Type B pancreatic cell (in vitro differentiated cells): ENCODE measurements at regions not wholly inside any gene's neighbourhood (a gene's known extent, or its start where the extent isn't known, plus 50 kb on each side); places are given as distances from the start of the nearest gene placed in this dataset.

Experiments
- DNase-seq: peaks from one replicate; pipeline ENCODE4 v3.0.0; 2021; ENCODE audit warnings: mixed read lengths; ENCODE audit not compliant: unreplicated experiment; ENCODE audit errors: extremely low spot score
- H3K27ac Mint-ChIP-seq: 2 replicates; pipeline ENCODE4 v1.8.0; 2021; ENCODE audit warnings: mild to moderate bottlenecking, mixed read lengths
- H3K27me3 Mint-ChIP-seq: 2 replicates; pipeline ENCODE4 v1.8.0; 2021; ENCODE audit warnings: mixed read lengths
- H3K36me3 Mint-ChIP-seq: 2 replicates; pipeline ENCODE4 v1.8.0; 2021; ENCODE audit warnings: mixed read lengths
- H3K4me1 Mint-ChIP-seq: one replicate; pipeline ENCODE4 v1.8.0; 2021; ENCODE audit warnings: mixed read lengths; ENCODE audit not compliant: unreplicated experiment
- H3K4me3 Mint-ChIP-seq: 2 replicates; pipeline ENCODE4 v1.8.0; 2021; ENCODE audit warnings: mild to moderate bottlenecking, mixed read lengths
- H3K9me3 Mint-ChIP-seq: 2 replicates; pipeline ENCODE4 v1.8.0; 2021; ENCODE audit warnings: mixed read lengths
- TF ChIP-seq, protein P1 (sequence below): fragments of 200-600 bp; sonication (generic); conservative IDR thresholded peaks from 2 replicates; pipeline ENCODE4 v1.5.0; 2021; ENCODE audit warnings: antibody characterized with exemption, mild to moderate bottlenecking

DNA sequence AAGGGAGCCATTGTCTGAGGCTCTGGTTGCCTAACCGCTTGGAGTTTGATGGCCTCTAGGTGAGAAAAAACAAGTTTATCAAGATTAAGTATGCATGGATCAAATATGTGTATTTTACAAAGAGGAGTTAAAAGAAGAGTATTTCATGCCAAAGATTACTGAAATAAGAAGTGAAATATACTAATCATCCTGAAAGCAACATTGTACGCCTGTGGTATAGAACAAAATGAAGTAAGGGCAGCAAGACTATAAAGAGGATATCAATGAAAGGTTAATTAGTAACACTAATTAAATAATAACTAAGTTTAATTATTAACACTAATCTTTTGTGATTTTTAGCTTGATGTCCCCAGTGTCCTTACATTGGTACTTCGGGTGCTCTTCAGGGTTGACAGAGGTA lies 276.7 kb downstream of the CALCRL start:
- Mint-ChIP-seq H3K27me3 (no peaks in the 10 kb centered on the region), H3K27ac (no peak overlapping the region), H3K9me3 (no peaks in the 10 kb centered on the region), H3K4me1 (no peaks in the 10 kb centered on the region), H3K4me3 (no peak overlapping the region), H3K36me3 (no peaks in the 10 kb centered on the region)
- no peak for DNase-seq
- TF ChIP-seq, protein P1, sequence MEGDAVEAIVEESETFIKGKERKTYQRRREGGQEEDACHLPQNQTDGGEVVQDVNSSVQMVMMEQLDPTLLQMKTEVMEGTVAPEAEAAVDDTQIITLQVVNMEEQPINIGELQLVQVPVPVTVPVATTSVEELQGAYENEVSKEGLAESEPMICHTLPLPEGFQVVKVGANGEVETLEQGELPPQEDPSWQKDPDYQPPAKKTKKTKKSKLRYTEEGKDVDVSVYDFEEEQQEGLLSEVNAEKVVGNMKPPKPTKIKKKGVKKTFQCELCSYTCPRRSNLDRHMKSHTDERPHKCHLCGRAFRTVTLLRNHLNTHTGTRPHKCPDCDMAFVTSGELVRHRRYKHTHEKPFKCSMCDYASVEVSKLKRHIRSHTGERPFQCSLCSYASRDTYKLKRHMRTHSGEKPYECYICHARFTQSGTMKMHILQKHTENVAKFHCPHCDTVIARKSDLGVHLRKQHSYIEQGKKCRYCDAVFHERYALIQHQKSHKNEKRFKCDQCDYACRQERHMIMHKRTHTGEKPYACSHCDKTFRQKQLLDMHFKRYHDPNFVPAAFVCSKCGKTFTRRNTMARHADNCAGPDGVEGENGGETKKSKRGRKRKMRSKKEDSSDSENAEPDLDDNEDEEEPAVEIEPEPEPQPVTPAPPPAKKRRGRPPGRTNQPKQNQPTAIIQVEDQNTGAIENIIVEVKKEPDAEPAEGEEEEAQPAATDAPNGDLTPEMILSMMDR, result no peak

DNA sequence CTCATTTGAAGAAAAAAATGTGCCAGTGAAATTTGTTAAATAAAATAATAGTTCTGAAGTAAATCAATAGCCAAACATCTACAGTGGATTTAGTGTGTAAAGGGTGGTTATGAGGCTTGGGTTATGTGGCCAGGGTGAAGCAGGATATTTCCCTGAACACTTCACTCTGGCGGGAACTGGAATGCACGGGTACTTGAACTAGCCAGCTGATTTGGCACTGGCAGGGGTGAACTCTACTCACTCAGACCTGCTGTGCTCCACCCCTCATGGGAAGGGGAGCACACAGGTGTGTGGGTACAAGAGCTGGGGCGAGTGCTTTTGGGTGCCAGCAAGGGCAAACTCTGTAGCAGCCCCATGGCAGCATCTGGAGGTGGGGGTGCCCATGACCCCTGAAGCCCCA lies 278.2 kb downstream of the CALCRL start:
- Mint-ChIP-seq H3K4me3 (no peak overlapping the region), H3K9me3 (no peaks in the 10 kb centered on the region), H3K4me1 (no peaks in the 10 kb centered on the region), H3K27me3 (no peaks in the 10 kb centered on the region), H3K36me3 (no peaks in the 10 kb centered on the region), H3K27ac (no peak overlapping the region)
- DNase-seq, result no peak
- TF ChIP-seq, protein P1, result no peak

DNA sequence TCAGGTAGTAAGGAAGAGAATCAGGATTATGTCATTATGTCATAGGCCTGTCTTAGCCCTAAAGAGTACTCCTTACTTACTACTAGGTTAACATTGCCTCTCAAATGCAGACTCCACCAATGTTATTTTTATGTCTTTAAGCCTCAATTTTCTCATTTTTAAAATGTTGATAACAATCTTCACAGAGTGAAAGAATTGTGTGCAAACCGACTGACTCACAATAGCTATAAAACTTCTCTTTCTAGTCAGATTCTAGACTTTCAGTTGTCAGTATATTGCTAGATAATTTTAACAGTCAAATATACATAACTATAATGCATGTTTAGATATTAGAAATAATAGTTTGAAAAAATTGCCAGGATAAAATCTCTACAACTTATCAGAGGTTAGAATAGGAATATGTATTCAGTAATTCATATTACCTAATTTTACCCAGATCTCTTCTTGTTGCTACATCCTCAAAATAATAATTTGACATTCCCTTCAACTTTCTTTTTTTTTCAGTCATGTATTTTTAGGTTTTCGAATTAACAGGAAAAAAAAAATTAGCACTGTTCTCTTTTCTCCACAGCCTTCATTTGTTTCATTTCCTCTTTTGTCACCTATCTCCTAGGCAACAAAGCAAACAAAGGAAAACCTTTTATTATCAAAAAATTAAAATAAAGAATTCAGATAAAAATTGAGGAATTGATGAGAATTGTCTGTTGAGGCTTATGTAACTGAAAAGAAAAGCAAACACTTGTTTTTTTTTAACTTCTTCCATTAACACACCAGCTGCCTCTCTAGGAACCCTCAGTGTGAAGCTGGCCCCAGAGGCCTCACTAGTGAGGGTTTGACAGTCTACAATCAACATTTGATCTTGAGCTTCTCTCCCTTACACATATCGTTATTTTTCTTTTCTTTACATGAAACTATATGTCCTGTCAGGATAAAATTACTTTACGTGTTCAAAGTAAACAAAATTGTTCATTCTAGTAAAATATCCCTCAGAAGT lies 279.0 kb downstream of the CALCRL start:
- TF ChIP-seq, protein P1, result no peak
- DNase-seq, result no peak
- Mint-ChIP-seq H3K4me3 (no peak overlapping the region), H3K27ac (no peak overlapping the region), H3K9me3 (no peaks in the 10 kb centered on the region), H3K36me3 (no peaks in the 10 kb centered on the region), H3K27me3 (no peaks in the 10 kb centered on the region), H3K4me1 (no peaks in the 10 kb centered on the region)

DNA sequence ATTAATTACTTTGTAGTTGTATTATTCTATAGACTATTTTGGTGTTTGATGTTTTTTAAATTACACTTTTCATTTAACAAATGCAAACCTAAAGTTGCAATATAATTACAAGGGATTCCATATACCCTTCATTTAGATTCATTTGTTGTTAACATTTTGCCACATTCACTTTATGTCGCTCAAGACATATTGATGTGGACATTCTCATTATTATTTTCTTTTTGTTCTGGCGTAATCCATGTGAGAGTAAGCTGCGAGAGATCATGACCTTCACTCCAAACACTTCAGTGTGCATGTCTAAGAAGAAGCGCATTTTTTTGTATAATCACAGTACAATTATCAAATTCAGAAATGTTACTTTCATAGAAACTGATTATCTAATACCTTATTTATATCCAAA lies 280.6 kb downstream of the CALCRL start:
- Mint-ChIP-seq H3K27ac (no peak overlapping the region), H3K27me3 (no peaks in the 10 kb centered on the region), H3K36me3 (no peaks in the 10 kb centered on the region), H3K4me1 (no peaks in the 10 kb centered on the region), H3K4me3 (no peak overlapping the region), H3K9me3 (no peaks in the 10 kb centered on the region)
- no peak for DNase-seq
- TF ChIP-seq, protein P1, result no peak

DNA sequence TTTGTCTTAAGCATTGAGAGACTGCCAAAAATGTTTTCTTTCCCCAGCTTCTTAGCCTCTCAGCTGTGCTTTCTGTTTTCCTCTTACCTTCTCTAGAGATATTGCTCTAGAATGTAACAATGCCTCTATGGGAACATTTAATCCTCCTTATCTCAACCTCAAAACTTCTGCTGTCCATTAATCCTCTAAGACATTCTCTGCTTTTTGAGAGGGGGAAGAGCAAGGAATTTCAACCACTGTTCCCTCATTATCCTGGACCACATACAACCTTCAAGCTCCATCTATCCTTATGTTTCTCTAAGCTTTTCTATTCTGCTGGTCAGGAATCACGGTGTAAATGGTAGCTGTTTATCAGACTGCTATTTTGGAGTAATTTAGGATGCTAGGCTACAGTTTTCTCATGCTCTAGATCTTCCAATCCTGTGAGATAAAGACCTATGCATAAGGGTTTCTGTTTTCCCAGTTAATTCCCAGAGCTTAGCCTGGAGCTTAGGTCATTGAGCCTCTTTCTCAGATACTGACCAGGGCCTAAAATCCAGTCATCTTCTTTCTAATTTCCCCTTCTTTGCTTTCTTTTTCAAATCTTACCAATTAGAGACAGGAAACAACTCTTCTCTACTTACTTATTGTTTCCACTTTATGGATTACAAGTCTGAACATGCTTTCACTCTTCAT lies 282.0 kb downstream of the CALCRL start:
- no peaks in the 10 kb centered on the region for H3K36me3 Mint-ChIP-seq

More for the DNA sequence above, 282.0 kb downstream of the CALCRL start:
- Mint-ChIP-seq H3K27ac (no peak overlapping the region), H3K27me3 (no peaks in the 10 kb centered on the region), H3K4me3 (no peak overlapping the region), H3K9me3 (no peaks in the 10 kb centered on the region), H3K4me1 (no peaks in the 10 kb centered on the region)
- DNase-seq, result no peak
- TF ChIP-seq, protein P1, result no peak
